Naive thymus-derived CD8-positive, alpha-beta T cell (primary cell): ENCODE measurements at regions not wholly inside any gene's neighbourhood (a gene's known extent, or its start where the extent isn't known, plus 50 kb on each side); places are given as distances from the start of the nearest gene placed in this dataset.
"Not testable (repeated sequence)": the region's sequence is repeated elsewhere in the genome, so short reads cannot be mapped to it uniquely, and the experiment has no call there.

Experiments
- ATAC-seq, 2 donors: fragments of 150-1000 bp; cut with Tn5 transposase in 1 of 2; sonication (Bioruptor Pico), chemical (Tn5 transposase) in 1 of 2; 1 replicate in 1 of 2; 2 replicates in 1 of 2; pipeline ENCODE4 v1.10.0; 2021; ENCODE audit warnings: mild to moderate bottlenecking in 2 of 2, moderate library complexity in 2 of 2
- POLR2A ChIA-PET: fragments of 350-600 bp; sonication (Branson Sonifier 250); formaldehyde crosslinking; loops from one replicate; lab custom pipeline; 2021; ENCODE audit warnings: antibody characterized with exemption; lab: Charles Lee
- DNase-seq, 10 donors: peaks; one replicate each; pipeline versions ENCODE4 v3.0.0 to v3.0.0-alpha.2; 2020 to 2022
- H3K27ac Mint-ChIP-seq, 10 donors: one replicate each; pipeline ENCODE4 v1.8.0; 2020 to 2022; ENCODE audit warnings: mild to moderate bottlenecking in 10 of 10, mixed read lengths in 10 of 10, moderate library complexity in 4 of 10, inconsistent platforms in 1 of 10
- H3K27me3 Mint-ChIP-seq, 5 donors: one replicate each; pipeline ENCODE4 v1.8.0; 2021 to 2022; ENCODE audit warnings: mixed read lengths in 5 of 5
- H3K36me3 Mint-ChIP-seq, 3 donors: one replicate each; pipeline ENCODE4 v1.8.0; 2020 to 2022; ENCODE audit warnings: mixed read lengths in 3 of 3, mild to moderate bottlenecking in 2 of 3, inconsistent platforms in 1 of 3
- H3K4me1 Mint-ChIP-seq, 4 donors: one replicate each; pipeline ENCODE4 v1.8.0; 2021 to 2022; ENCODE audit warnings: mixed read lengths in 4 of 4
- H3K4me3 Mint-ChIP-seq, 10 donors: one replicate each; pipeline ENCODE4 v1.8.0; 2020 to 2022; ENCODE audit warnings: mild to moderate bottlenecking in 10 of 10, mixed read lengths in 10 of 10, moderate library complexity in 6 of 10, inconsistent platforms in 1 of 10
- H3K9me3 Mint-ChIP-seq, 9 donors: one replicate each; pipeline ENCODE4 v1.8.0; 2020 to 2022; ENCODE audit warnings: mixed read lengths in 9 of 9, mild to moderate bottlenecking in 3 of 9, inconsistent platforms in 1 of 9, moderate library complexity in 1 of 9

DNA sequence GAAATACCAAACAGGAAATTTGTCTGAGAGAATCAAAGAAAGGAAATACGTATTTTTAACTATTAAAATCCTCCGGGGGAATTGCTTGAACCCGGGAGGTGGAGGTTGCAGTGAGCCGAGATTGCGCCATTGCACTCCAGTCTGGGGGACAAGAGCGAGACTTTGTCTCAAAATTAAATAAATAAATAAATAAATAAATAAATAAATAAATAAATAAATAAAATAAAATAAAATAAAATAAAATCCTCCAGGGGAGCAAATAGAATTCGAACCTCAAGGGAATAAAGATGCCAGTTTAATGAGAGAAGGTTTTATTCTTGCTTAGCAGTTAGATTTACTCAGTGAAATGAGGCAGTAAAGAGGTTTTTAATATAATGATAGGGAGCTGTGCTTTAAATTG lies 482.4 kb upstream of the CNTN5 start:
- ATAC-seq, H3K36me3 Mint-ChIP-seq, H3K4me3 Mint-ChIP-seq, H3K27me3 Mint-ChIP-seq, H3K4me1 Mint-ChIP-seq, H3K27ac Mint-ChIP-seq, POLR2A ChIA-PET, DNase-seq: not testable (repeated sequence)
- peaks cover 0 to 16% (median 0%) of the 10 kb centered on the region in 9 donors for H3K9me3 Mint-ChIP-seq

DNA sequence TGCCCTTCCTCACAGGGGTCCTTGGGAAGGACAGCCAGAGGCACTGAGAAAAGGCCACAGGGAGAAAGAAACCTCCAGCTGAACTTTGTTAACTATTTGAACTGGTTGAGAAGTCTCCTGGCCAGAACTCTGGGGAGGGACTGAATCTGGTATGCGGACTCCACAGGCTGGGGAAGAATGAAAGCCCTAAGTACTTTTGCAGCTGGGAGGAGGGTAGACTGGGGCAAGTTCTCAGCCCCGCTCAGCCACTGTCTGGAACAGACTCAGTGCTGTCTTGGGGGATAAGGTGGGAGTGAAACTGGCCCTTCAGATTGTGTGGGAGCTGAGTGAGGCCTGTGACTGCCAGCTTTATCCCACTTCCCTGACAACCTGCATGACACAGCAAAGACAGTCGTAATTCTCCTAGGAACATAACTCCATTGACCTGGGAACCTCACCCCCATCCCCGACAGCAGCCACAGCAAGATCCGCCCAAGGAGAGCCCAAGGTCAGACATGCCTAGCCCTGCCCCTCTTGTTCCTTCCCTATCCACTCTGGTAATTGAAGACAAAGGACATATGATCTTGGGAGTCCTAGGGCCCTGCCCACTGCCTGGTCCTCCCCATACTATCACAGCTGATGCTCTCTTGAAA lies 475.1 kb upstream of the CNTN5 start:
- Mint-ChIP-seq H3K9me3 (peaks cover 5 to 39% (median 15%) of the 10 kb centered on the region in 9 donors), H3K4me1 (no peaks in the 10 kb centered on the region), H3K27me3 (no peaks in the 10 kb centered on the region), H3K27ac (no peak overlapping the region), H3K4me3 (no peak overlapping the region), H3K36me3 (peaks cover 0 to 4% (median 0%) of the 10 kb centered on the region in 3 donors)
- POLR2A ChIA-PET, result no interaction called here
- ATAC-seq (no peak), DNase-seq (no peak)

DNA sequence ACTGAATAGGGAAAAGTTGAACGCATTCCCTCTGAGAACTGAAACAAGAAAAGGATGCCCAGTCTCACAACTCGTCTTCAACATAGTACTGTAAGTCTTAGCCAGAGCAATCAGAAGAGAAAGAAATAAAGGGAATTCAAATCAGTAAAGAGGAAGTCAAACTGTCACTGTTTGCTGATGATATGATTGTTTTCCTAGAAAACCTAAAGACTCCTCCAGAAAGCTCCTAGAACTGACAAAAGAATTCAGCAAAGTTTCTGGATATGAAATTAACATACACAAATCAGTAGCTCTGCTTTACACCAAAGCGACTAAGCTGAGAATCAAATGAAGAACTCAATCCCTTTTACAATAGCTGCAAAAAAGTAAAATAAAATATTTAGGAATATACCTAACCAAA lies 471.2 kb upstream of the CNTN5 start:
- ATAC-seq, result no peak
- no peaks in the 10 kb centered on the region for H3K27me3 Mint-ChIP-seq
- H3K4me3 Mint-ChIP-seq, result no peak overlapping the region
- DNase-seq, result no peak
- H3K9me3 Mint-ChIP-seq, result peaks cover 5 to 35% (median 15%) of the 10 kb centered on the region in 9 donors
- no peaks in the 10 kb centered on the region for H3K4me1 Mint-ChIP-seq
- H3K36me3 Mint-ChIP-seq, result peaks cover 0 to 4% (median 2%) of the 10 kb centered on the region in 3 donors
- no peak overlapping the region for H3K27ac Mint-ChIP-seq
- POLR2A ChIA-PET, result no interaction called here

DNA sequence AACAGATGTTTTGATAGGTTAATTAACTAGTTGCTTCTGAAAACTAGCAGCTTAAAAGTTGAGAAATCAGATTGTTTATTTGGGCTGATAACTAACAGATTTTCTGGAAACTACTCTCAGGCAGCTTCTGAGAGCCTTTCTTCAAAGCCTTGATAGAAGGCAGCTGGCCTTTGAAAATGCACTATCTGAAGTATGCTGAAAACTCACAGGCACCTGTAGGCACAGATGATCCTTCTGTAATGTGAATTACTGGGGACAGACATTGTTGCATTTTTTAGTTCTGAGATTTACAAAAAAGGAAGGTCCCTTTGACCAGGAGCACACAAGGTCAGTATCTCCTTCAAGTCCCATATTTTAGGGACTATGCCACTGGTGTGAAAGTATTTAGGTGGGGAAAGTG lies 460.8 kb upstream of the CNTN5 start:
- Mint-ChIP-seq H3K4me3 (no peak overlapping the region), H3K4me1 (no peaks in the 10 kb centered on the region)
- ATAC-seq, result no peak

DNA sequence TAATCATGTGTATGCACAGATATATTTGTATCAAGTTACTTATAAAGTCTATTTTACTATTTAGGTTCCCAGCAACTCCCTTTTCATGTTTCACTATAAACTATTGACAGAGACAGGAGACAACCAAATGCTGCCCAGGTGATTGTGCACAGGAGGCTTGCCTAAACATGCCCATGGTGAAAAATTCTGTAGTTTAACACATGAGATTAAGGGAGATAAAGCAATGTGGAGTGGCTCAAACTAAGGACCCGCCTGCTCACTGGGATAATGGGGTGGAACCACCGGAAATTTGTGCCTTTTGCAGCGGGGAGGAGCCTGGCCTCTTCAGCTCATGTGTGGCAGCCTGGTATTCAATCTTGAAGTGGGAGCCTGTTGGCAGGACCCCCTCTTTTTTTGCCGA lies 459.5 kb upstream of the CNTN5 start:
- no peak overlapping the region for H3K4me3 Mint-ChIP-seq
- no peak for DNase-seq

More for the DNA sequence above, 460.8 kb upstream of the CNTN5 start:
- Mint-ChIP-seq H3K36me3 (no peaks in the 10 kb centered on the region), H3K27ac (no peak overlapping the region), H3K9me3 (peaks cover 0 to 23% (median 0%) of the 10 kb centered on the region in 9 donors), H3K27me3 (no peaks in the 10 kb centered on the region)
- POLR2A ChIA-PET, result no interaction called here
- DNase-seq, result no peak

DNA sequence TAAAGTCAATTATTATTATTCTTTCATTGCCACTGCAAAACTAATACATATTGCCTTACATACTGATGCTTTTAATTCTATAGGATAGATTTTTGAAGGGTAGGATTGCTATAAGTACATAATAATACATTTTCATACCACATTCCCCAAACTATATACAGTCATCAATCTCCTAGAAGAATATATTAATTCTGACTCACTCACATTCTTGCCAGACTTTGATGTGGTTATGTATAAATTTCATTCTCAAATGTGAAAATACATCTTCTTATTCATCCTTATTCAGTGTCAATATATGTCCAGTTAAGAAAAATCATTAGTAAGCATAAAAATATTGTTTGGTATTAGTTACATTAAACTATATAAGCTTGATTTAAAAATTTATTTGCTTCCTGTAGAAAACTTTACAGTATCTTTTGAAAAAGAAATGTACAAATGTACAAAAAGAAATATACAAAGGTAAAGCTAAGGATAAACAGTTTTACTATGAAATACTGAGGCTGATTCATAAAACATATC lies 458.8 kb upstream of the CNTN5 start:
- no peaks in the 10 kb centered on the region for H3K36me3 Mint-ChIP-seq
- H3K27me3 Mint-ChIP-seq, result no peaks in the 10 kb centered on the region
- ATAC-seq, result no peak
- no peak overlapping the region for H3K4me3 Mint-ChIP-seq
- POLR2A ChIA-PET, result no interaction called here
- no peaks in the 10 kb centered on the region for H3K4me1 Mint-ChIP-seq
- H3K27ac Mint-ChIP-seq, result no peak overlapping the region
- H3K9me3 Mint-ChIP-seq, result peaks cover 0 to 21% (median 0%) of the 10 kb centered on the region in 9 donors
- DNase-seq, result no peak

More for the DNA sequence above, 459.5 kb upstream of the CNTN5 start:
- H3K27me3 Mint-ChIP-seq, result no peaks in the 10 kb centered on the region
- no peaks in the 10 kb centered on the region for H3K4me1 Mint-ChIP-seq
- no peak overlapping the region for H3K27ac Mint-ChIP-seq
- H3K36me3 Mint-ChIP-seq, result no peaks in the 10 kb centered on the region
- no peak for ATAC-seq
- POLR2A ChIA-PET, result no interaction called here
- peaks cover 0 to 23% (median 0%) of the 10 kb centered on the region in 9 donors for H3K9me3 Mint-ChIP-seq

DNA sequence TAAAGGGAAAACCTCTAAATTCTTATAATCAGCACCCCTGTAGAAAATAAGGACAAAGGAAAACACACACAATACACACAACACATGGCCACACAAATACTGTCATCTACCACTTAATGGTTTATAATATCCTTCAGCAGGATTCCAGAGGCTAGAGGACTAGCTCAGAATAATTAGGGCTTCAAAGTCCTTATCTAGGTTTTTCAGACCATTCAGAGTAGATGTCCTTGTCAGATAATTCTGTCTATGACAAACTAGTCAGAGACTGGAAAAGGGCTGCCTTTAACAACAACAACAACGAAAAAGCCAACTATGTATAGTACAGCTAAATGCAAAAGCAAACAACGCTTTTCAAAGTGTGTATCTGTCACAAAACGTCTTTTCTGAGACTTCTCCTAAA lies 456.5 kb upstream of the CNTN5 start:
- no peaks in the 10 kb centered on the region for H3K36me3 Mint-ChIP-seq

DNA sequence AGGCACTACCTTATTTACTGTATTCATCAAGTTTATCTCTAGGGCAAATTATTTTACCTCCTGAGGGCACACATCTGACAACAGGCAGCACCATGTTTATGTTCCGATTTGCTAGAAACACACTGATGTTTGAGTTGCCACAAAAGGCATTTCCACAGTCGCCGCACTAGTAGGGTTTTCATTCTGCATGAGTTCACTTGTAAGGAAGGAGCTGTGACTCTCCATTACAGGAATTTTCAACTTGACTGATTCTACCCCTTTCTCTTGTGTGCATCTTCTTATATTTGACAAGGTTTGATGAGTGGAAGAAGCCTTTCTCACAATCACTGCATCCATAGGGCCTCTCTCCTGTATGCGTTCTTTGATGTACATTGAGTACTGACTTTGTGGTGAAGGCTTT lies 455.9 kb upstream of the CNTN5 start:
- ATAC-seq (no peak), DNase-seq (no peak)
- Mint-ChIP-seq H3K9me3 (peaks cover 0 to 22% (median 2%) of the 10 kb centered on the region in 9 donors), H3K4me3 (no peak overlapping the region), H3K27ac (no peak overlapping the region), H3K36me3 (no peaks in the 10 kb centered on the region), H3K27me3 (no peaks in the 10 kb centered on the region), H3K4me1 (no peaks in the 10 kb centered on the region)
- POLR2A ChIA-PET, result no interaction called here

More for the DNA sequence above, 456.5 kb upstream of the CNTN5 start:
- no peak overlapping the region for H3K4me3 Mint-ChIP-seq
- H3K27me3 Mint-ChIP-seq, result no peaks in the 10 kb centered on the region
- DNase-seq (no peak), ATAC-seq (no peak)
- H3K4me1 Mint-ChIP-seq, result no peaks in the 10 kb centered on the region
- H3K27ac Mint-ChIP-seq, result no peak overlapping the region
- POLR2A ChIA-PET, result no interaction called here
- peaks cover 0 to 19% (median 2%) of the 10 kb centered on the region in 9 donors for H3K9me3 Mint-ChIP-seq

DNA sequence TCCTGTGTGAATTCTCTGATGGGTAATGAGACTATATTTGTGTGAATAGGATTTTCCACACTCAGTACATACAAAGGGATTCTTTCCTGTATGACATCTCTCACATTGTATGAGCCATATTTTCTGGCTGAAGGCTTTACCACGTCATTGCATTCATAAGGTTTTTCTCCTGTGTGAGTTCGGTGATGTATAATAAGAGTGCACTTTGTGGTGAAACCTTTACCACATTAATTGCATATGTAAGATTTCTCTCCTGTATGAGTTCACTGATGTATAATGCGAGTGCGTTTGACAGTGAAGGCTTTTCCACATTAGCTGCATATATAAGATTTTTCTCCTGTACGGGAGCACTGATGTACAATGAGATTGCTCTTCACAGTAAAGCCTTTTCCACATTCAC lies 455.4 kb upstream of the CNTN5 start:
- H3K27ac Mint-ChIP-seq, result no peak overlapping the region
- no peaks in the 10 kb centered on the region for H3K27me3 Mint-ChIP-seq
- ATAC-seq, result no peak
- H3K4me1 Mint-ChIP-seq, result no peaks in the 10 kb centered on the region
- H3K4me3 Mint-ChIP-seq, result no peak overlapping the region
- POLR2A ChIA-PET, result no interaction called here
- no peaks in the 10 kb centered on the region for H3K36me3 Mint-ChIP-seq
- no peak for DNase-seq
- H3K9me3 Mint-ChIP-seq, result peaks cover 0 to 22% (median 5%) of the 10 kb centered on the region in 9 donors

DNA sequence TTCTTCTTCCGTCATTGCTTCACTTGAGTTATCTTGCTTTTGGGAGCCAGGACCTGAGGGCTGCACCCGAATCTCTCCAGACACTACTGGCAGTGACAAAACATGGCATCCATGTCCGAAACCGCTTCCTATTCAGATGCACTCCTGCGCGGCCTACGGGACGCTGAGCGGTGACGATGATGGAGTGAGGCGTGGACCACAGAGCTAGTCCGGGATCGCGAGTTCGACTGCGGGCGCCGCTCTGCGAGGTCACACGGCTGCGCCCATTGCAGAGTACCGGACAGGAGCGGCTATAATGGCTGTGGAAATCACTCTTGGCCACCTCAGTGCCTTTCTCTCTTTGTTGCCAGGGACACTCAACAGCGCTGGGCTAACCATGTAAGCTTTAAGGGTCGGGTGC lies 453.8 kb upstream of the CNTN5 start:
- no peak overlapping the region for H3K4me3 Mint-ChIP-seq
- no peaks in the 10 kb centered on the region for H3K4me1 Mint-ChIP-seq
- H3K36me3 Mint-ChIP-seq, result no peaks in the 10 kb centered on the region
- no peak overlapping the region for H3K27ac Mint-ChIP-seq
- peaks cover 0 to 23% (median 5%) of the 10 kb centered on the region in 9 donors for H3K9me3 Mint-ChIP-seq
- no peak for ATAC-seq
- no peak for DNase-seq
- H3K27me3 Mint-ChIP-seq, result no peaks in the 10 kb centered on the region
- POLR2A ChIA-PET, result no interaction called here

DNA sequence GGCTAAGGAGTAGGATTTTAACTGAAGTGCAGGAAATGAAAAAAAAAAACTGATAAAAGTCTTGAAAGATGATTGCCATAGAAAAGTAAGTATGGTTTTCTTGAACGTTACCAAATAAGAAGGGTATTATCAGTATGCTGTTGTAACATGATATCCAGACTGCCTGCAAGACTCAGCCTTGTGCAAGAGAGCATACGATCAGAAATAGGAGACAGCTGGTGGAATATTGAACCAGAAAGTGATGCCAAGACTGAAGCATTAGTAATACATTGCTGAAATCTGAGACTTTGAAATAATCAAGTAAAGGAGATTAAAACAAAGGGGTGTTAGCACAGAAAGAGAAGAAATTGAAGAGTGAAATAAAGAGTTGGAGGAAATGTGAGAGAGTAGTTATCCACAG lies 452.7 kb upstream of the CNTN5 start:
- Mint-ChIP-seq H3K27me3 (no peaks in the 10 kb centered on the region), H3K4me1 (no peaks in the 10 kb centered on the region), H3K4me3 (no peak overlapping the region), H3K9me3 (peaks cover 0 to 26% (median 5%) of the 10 kb centered on the region in 9 donors), H3K36me3 (no peaks in the 10 kb centered on the region), H3K27ac (no peak overlapping the region)
- no peak for ATAC-seq
- no peak for DNase-seq
- POLR2A ChIA-PET, result no interaction called here

DNA sequence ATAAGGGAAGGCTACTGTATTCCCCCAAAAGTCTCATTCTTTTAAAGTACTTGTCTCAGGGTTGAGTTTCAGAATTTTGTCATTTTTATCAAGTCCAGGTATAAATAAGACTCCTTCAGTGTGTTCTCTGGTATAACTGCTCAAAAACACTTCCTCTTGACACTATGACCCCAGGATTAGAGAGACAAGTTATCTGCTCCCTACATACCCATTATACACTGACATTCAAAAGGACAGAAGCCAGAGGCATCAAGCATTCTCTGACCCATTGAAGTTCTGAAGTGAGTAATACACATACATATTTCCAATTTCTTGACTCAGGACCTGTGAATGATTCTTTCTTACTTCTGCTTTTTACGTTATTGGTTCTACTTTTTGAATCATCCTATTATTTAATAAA lies 447.8 kb upstream of the CNTN5 start:
- ATAC-seq, result no peak
- no peak overlapping the region for H3K27ac Mint-ChIP-seq
- H3K4me3 Mint-ChIP-seq, result no peak overlapping the region
- no peaks in the 10 kb centered on the region for H3K36me3 Mint-ChIP-seq
- H3K4me1 Mint-ChIP-seq, result no peaks in the 10 kb centered on the region
- peaks cover 0 to 21% (median 5%) of the 10 kb centered on the region in 9 donors for H3K9me3 Mint-ChIP-seq
- H3K27me3 Mint-ChIP-seq, result no peaks in the 10 kb centered on the region
- no peak for DNase-seq
- POLR2A ChIA-PET, result no interaction called here

DNA sequence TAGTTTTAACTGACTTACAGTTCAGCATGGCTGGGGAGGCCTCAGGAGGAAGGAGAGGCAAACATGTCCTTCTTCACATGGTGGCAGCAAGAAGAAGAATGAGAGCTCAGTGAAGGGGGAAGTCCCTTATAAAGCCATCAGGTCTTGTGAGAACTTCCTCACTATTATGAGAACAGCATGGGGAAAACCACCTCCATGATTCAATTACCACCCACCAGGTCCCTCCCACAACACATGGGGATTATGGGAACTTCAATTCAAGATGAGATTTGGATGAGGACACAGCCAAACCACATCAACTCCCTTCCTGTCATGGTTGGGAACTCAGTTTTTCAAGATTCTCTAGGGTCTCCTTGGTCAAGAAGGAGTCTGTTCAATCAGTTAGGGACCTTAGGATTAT lies 432.9 kb upstream of the CNTN5 start:
- H3K27me3 Mint-ChIP-seq, result no peaks in the 10 kb centered on the region
- peaks cover 0 to 14% (median 5%) of the 10 kb centered on the region in 9 donors for H3K9me3 Mint-ChIP-seq
- no peak overlapping the region for H3K4me3 Mint-ChIP-seq
- no peaks in the 10 kb centered on the region for H3K4me1 Mint-ChIP-seq
- ATAC-seq (no peak), DNase-seq (no peak)
- POLR2A ChIA-PET, result no interaction called here
- H3K27ac Mint-ChIP-seq, result no peak overlapping the region
- peaks cover 0 to 2% (median 0%) of the 10 kb centered on the region in 3 donors for H3K36me3 Mint-ChIP-seq

DNA sequence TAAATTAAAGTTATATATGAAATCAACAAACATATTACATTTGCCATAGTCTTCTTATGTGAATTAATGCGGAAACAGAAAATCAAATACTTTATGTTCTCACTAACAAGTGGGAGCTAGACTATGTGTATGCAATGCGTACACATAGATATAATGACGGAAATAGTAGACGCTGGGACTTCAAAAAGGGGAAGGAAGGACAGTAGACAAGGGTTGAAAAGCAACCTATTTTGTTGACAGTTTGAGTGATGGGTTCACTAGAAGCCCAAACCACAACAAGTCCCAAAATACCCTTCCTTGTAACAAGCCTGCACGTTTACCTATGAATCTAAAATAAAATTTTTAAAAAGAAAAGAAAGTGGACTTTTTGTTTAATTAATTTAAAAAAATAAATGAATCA lies 430.8 kb upstream of the CNTN5 start:
- ATAC-seq (no peak), DNase-seq (no peak)
- no peak overlapping the region for H3K4me3 Mint-ChIP-seq
- H3K27ac Mint-ChIP-seq, result no peak overlapping the region
- no peaks in the 10 kb centered on the region for H3K27me3 Mint-ChIP-seq
- POLR2A ChIA-PET, result no interaction called here
- H3K4me1 Mint-ChIP-seq, result no peaks in the 10 kb centered on the region
- peaks cover 0 to 26% (median 11%) of the 10 kb centered on the region in 9 donors for H3K9me3 Mint-ChIP-seq
- no peaks in the 10 kb centered on the region for H3K36me3 Mint-ChIP-seq
